GM15510 (cell line): ENCODE measurements at regions not wholly inside any gene's neighbourhood (a gene's known extent, or its start where the extent isn't known, plus 50 kb on each side); places are given as distances from the start of the nearest gene placed in this dataset.

Experiments used
- POLR2A ChIP-seq: IDR thresholded peaks from 3 replicates; pipeline ENCODE4 v1.6.1; 2011; ENCODE audit warnings: borderline replicate concordance; ENCODE audit not compliant: insufficient read length; ENCODE audit errors: extremely low read depth

DNA sequence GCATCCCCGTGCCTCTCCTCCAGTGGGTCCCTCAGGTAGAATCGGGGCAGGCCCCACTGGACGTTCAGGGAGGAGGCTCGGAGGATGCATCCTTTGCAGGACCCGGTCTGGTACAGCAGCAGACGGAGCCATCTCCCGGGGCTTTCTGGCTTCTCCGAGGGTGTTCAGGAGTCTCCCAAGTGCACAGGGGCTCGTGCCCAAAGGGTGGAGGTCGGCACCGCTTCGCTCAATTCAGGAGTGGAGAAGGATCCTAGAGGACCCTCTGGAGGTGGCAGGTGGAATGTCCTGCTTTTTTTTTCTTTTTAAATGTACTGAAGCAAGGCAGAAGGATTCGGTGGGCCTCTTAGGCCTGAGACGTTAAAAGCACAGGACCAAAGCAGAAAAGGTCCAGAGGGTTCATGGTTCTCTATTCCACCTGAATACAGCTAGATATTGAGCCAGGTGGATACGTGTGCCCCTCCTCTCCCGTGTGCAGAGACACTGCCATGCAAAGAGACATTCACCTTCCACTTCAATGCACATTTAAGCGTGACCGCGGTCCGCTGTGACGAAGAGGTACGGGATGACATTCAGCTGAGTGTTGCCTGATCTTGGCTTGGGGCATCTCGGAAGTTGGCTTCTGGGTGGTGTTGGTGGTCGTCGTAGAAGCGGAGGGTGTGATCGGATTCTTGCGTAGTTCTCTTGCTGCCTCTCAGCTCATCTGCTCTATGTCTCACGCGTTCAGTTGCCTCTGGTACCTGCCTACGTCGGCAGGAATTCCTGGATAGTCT, 281.2 kb upstream of the AGTR2 start:
- no peak for TF ChIP-seq POLR2A

- TF ChIP-seq POLR2A = no peak
These were observed 278.4 kb upstream of the AGTR2 start for GRCh38 chrX:115892056-115892708.

DNA sequence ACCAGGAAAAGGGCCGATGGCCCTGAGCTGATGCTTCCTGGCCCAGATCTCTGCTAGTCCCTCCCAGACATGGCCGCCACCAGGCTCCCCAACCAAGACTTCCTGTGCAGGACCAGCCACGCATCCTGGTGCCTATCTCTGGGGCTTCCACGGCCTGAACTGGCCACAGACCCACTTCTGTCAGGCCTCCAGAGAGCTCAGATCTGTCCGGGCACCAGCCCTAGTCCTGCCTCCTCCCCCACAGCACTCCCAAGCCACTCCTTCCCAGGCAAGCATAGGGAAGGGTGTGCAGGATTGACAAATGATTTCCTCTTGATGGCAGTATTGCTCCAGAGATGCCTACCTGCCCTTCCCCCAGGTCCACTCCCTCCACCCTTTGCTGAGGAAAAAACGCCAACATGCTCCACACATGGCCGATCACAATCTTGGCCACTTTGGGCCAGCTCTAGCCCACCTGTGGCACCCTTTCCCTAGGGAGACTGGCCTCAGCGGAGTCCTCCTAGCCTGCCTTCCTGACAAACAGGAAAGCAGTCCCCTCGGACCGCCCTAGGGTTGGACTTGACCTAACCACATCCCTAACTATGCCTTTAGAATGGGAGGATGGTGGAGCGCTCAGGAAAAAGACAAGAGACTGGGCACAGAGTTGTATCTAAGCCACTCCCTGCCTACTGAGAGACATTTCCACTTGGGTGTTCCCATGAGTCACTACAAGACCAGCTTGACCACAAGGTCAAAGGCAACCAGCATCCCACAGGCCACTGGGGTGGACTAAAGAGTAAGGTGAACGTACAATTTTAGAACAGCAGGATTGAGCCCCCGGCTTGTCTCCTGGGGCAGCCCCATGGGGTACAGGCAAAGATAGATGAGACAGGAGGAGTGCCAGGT, 277.5 kb upstream of the AGTR2 start:
- no peak for TF ChIP-seq POLR2A

DNA sequence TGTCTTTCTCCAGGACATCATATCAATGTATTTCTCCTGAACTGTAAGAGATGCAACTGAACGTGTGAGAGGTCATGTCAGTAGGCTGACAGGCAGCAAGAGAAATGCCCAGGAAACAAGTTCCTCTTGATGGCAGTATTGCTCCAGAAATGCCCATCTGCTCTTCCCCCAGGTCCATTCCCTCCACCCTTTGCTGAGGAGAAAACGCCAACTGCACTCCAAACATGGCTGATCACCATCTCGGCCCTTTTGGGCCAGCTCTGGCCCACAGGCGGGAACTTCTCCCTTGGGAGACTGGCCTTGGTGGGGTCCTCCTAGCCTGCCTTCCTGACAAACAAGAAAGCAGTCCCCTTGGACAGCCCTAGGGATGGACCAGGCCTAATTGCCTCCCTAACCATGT, 276.5 kb upstream of the AGTR2 start:
- no peak for TF ChIP-seq POLR2A

DNA sequence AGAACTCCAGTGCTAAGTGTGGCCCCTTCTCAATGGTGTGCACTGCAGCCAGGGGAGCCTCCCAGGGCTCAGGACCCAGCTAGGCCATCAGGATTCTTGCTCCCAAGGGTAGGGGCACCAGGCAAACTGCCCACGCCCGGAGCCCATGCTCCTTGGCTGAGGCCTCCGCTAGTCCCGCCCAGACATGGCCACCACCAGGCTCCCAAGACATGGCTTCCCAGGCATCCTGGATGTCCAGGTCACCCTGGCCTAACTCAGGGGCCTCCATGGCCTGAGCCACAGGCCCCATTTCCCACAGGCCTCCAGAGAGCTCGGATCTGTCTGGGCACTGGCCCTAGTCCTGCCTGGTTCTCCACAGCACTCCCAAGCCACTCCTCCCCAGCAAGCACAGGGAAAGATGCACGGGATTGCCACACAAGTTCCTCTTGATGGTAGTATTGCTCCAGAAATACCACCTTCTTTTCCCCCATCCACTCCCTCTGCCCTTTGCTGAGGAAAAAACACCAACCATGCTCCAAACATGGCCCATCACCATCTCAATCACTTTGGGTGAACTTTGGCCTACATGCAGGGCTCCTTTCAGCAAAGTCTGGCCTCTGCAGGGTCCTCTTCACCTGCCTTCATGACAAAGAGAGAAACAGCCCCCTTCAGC, 274.7 kb upstream of the AGTR2 start:
- no peak for TF ChIP-seq POLR2A

GRCh38 chrX:115896362-115896761, 274.2 kb upstream of the AGTR2 start:
- TF ChIP-seq POLR2A = no peak

- no peak for TF ChIP-seq POLR2A
These were observed 272.6 kb upstream of the AGTR2 start for GRCh38 chrX:115897956-115898355.

- TF ChIP-seq POLR2A = no peak
These were observed 272.1 kb upstream of the AGTR2 start for GRCh38 chrX:115898382-115899001.

GRCh38 chrX:115900425-115900824, 270.1 kb upstream of the AGTR2 start:
- no peak for TF ChIP-seq POLR2A

- no peak for TF ChIP-seq POLR2A
These were observed 269.3 kb upstream of the AGTR2 start for GRCh38 chrX:115901241-115901640.

GRCh38 chrX:115902995-115903394, 267.5 kb upstream of the AGTR2 start:
- TF ChIP-seq POLR2A = no peak

- TF ChIP-seq POLR2A = no peak
These were observed 264.3 kb upstream of the AGTR2 start for GRCh38 chrX:115906276-115906675.

DNA sequence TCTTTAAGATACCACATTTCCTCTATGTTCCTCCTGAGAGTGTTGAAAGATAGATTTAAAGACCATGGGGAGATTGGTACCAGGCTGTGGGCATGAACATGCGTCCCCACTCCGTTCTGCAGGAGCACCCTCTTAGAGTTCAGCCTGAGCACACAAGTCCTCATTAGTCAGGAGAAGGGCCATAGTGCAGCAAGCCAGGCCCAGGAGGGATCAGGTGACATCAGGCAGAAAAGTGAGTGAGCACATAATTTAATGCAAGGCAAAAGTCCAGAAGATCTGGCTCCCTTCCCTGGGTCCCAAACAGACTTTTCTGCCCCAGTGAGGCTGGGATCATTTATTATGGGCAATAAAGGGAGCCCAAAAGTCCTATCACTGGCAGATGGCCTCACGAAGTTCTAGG, 263.7 kb upstream of the AGTR2 start:
- TF ChIP-seq POLR2A = no peak

- TF ChIP-seq POLR2A = no peak
These were observed 261.5 kb upstream of the AGTR2 start for GRCh38 chrX:115909017-115909416.
